Kidney epithelial cell (primary cell): ENCODE measurements at regions not wholly inside any gene's neighbourhood (a gene's known extent, or its start where the extent isn't known, plus 50 kb on each side); places are given as distances from the start of the nearest gene placed in this dataset.

ENCODE experiments used
- DNase-seq: peaks from one replicate; pipeline ENCODE4 v3.0.0-alpha.2; 2010; ENCODE audit warnings: low read depth
- H3K27me3 ChIP-seq: 2 replicates; pipeline ENCODE4 v1.6.0; 2011; ENCODE audit warnings: low read length; ENCODE audit not compliant: control insufficient read depth, insufficient read depth
- H3K36me3 ChIP-seq: 2 replicates; pipeline ENCODE4 v1.5.1; 2011; ENCODE audit warnings: low read length; ENCODE audit not compliant: control insufficient read depth, insufficient read depth
- H3K4me3 ChIP-seq: 2 replicates; pipeline ENCODE4 v1.5.1; 2011; ENCODE audit warnings: low read depth, mild to moderate bottlenecking, control low read depth, low read length
- CTCF ChIP-seq: IDR thresholded peaks from 2 replicates; pipeline ENCODE4 v1.5.1; 2011; ENCODE audit warnings: mild to moderate bottlenecking, moderate library complexity, low read length, control low read depth, inconsistent platforms; ENCODE audit not compliant: insufficient read depth, poor library complexity, severe bottlenecking

GRCh38 chr20:51262240-51262639 lies 239.3 kb upstream of the KCNG1 start:
- TF ChIP-seq CTCF, result no peak
- Histone ChIP-seq H3K4me3 (no peak overlapping the region), H3K36me3 (no peaks in the 10 kb centered on the region), H3K27me3 (no peaks in the 10 kb centered on the region)
- no peak for DNase-seq

- DNase-seq, result no peak
- TF ChIP-seq CTCF, result no peak
- H3K27me3 ChIP-seq, result no peaks in the 10 kb centered on the region
- no peaks in the 10 kb centered on the region for H3K36me3 ChIP-seq
- no peak overlapping the region for H3K4me3 ChIP-seq
Measured at GRCh38 chr20:51259455-51259854, 236.5 kb upstream of the KCNG1 start.

- H3K27me3 ChIP-seq, result no peaks in the 10 kb centered on the region
- no peak overlapping the region for H3K4me3 ChIP-seq
- H3K36me3 ChIP-seq, result no peaks in the 10 kb centered on the region
- peak; percentile 5 for DNase-seq
- no peak for TF ChIP-seq CTCF
Measured at GRCh38 chr20:51258582-51259165, 235.8 kb upstream of the KCNG1 start.

GRCh38 chr20:51255417-51255816 lies 232.5 kb upstream of the KCNG1 start:
- no peak overlapping the region for H3K4me3 ChIP-seq
- no peak for DNase-seq
- no peaks in the 10 kb centered on the region for H3K36me3 ChIP-seq
- H3K27me3 ChIP-seq, result peaks cover 2% of the 10 kb centered on the region
- no peak for TF ChIP-seq CTCF

GRCh38 chr20:51253280-51253679 lies 230.4 kb upstream of the KCNG1 start:
- no peak for TF ChIP-seq CTCF
- H3K4me3 ChIP-seq, result no peak overlapping the region
- H3K36me3 ChIP-seq, result no peaks in the 10 kb centered on the region
- no peak for DNase-seq
- H3K27me3 ChIP-seq, result peaks cover 6% of the 10 kb centered on the region

GRCh38 chr20:51249781-51250180 lies 226.9 kb upstream of the KCNG1 start:
- H3K4me3 ChIP-seq, result no peak overlapping the region
- H3K36me3 ChIP-seq, result no peaks in the 10 kb centered on the region
- no peak for TF ChIP-seq CTCF
- peaks cover 6% of the 10 kb centered on the region for H3K27me3 ChIP-seq
- DNase-seq, result no peak
